A549 (cell line): ENCODE measurements at regions not wholly inside any gene's neighbourhood (a gene's known extent, or its start where the extent isn't known, plus 50 kb on each side); places are given as distances from the start of the nearest gene placed in this dataset.

Experiments used
- FOSL2 ChIP-seq, 2 experiments: fragments of 450-650 bp in 1 of 2; fragments of >200 bp in 1 of 2; sonication (Bioruptor Twin) in 1 of 2; formaldehyde crosslinking; IDR thresholded peaks; 2 replicates each; pipeline versions ENCODE4 v1.5.0 to v1.6.1; 2016 to 2020; ENCODE audit warnings: mild to moderate bottlenecking in 1 of 2, moderate library complexity in 1 of 2
- HDAC2 ChIP-seq: fragments of 200-600 bp; sonication (generic); IDR thresholded peaks from 2 replicates; pipeline ENCODE4 v1.6.1; 2016
- MAFK ChIP-seq: fragments of 450-650 bp; IDR thresholded peaks from 2 replicates; pipeline ENCODE4 v1.6.1; 2014; ENCODE audit not compliant: partially characterized antibody
- PHF8 ChIP-seq: fragments of 200-600 bp; sonication (generic); IDR thresholded peaks from 2 replicates; pipeline ENCODE4 v1.6.1; 2016; ENCODE audit warnings: low read depth, mild to moderate bottlenecking, antibody characterized with exemption, moderate library complexity, borderline replicate concordance
- POLR2A ChIP-seq: IDR thresholded peaks from 2 replicates; pipeline ENCODE4 v1.6.1; 2012; ENCODE audit warnings: mild to moderate bottlenecking, low read length
- SREBF2 ChIP-seq: fragments of 450-650 bp; IDR thresholded peaks from 2 replicates; pipeline ENCODE4 v1.6.1; 2014; ENCODE audit warnings: mild to moderate bottlenecking, moderate library complexity
- TF ChIP-seq, protein P1 (sequence below): IDR thresholded peaks from 2 replicates; pipeline ENCODE4 v1.6.1; 2012
- TF ChIP-seq, protein P2 (sequence below): fragments of 150-350 bp; IDR thresholded peaks from 2 replicates; pipeline ENCODE4 v1.6.1; 2014; ENCODE audit warnings: low read depth, mild to moderate bottlenecking, low read length

DNA sequence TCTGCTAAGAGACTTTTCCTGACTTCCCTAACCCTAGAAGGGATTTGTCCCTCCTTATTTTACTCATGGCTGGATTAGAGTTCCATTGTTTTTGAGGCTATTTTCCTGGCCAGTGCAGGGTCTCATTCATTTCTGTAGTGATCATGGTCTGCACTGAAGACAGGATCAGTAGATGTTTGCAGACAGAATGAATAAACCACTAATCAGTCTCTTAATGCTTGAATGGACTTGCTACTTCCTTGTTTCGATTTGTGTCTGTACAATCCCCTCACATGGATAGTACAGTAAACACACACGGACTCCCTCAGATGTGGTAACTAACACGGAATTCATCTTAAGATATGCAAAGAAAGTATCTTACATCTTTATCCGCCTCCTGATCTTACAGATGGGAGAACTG is 102.6 kb upstream of the PRB2 start:
- TF ChIP-seq FOSL2 (IDR thresholded peaks at IDR 0.05) (no peak), FOSL2 (CRISPR knock-in tag; IDR thresholded peaks at IDR 0.05) (no peak), POLR2A (no peak), MAFK (no peak), SREBF2 (no peak), PHF8 (no peak), HDAC2 (no peak)
- TF ChIP-seq, protein P1, sequence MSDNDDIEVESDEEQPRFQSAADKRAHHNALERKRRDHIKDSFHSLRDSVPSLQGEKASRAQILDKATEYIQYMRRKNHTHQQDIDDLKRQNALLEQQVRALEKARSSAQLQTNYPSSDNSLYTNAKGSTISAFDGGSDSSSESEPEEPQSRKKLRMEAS, result no peak
- TF ChIP-seq, protein P2, sequence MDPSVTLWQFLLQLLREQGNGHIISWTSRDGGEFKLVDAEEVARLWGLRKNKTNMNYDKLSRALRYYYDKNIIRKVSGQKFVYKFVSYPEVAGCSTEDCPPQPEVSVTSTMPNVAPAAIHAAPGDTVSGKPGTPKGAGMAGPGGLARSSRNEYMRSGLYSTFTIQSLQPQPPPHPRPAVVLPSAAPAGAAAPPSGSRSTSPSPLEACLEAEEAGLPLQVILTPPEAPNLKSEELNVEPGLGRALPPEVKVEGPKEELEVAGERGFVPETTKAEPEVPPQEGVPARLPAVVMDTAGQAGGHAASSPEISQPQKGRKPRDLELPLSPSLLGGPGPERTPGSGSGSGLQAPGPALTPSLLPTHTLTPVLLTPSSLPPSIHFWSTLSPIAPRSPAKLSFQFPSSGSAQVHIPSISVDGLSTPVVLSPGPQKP, result no peak
